Esophagus muscularis mucosa (tissue), 4 donors: ENCODE measurements at regions not wholly inside any gene's neighbourhood (a gene's known extent, or its start where the extent isn't known, plus 50 kb on each side); places are given as distances from the start of the nearest gene placed in this dataset.

Experiments
- DNase-seq: peaks from one replicate; pipeline ENCODE4 v3.0.0-alpha.2; 2017; ENCODE audit errors: extremely low spot score
- H3K27ac ChIP-seq, 4 donors: fragments of 200-600 bp; sonication (generic); replicated peaks in 1 of 4; 1 replicate in 3 of 4; 2 replicates in 1 of 4; pipeline ENCODE4 v1.5.1; 2016 to 2019; ENCODE audit warnings: mild to moderate bottlenecking in 1 of 4
- H3K27me3 ChIP-seq, 4 donors: fragments of 200-600 bp; sonication (generic); one replicate each; pipeline versions ENCODE4 v1.5.1 to v1.6.0; 2016 to 2019
- H3K36me3 ChIP-seq, 4 donors: fragments of 200-600 bp; sonication (generic); one replicate each; pipeline ENCODE4 v1.5.1; 2016 to 2019
- H3K4me1 ChIP-seq, 4 donors: fragments of 200-600 bp; sonication (generic); one replicate each; pipeline ENCODE4 v1.5.1; 2016 to 2019
- H3K4me3 ChIP-seq, 4 donors: fragments of 200-600 bp; sonication (generic); 1 replicate in 2 of 4; 2 replicates in 2 of 4; pipeline ENCODE4 v1.5.1; 2016 to 2019; ENCODE audit warnings: mild to moderate bottlenecking in 4 of 4, moderate library complexity in 1 of 4
- H3K9me3 ChIP-seq, 4 donors: fragments of 200-600 bp; sonication (generic); 1 replicate in 3 of 4; 2 replicates in 1 of 4; pipeline ENCODE4 v1.5.1; 2016 to 2019
- CTCF ChIP-seq, 3 experiments: fragments of 200-600 bp in 2 of 3; fragments of 450-650 bp in 1 of 3; sonication (generic) in 2 of 3; IDR thresholded peaks; one replicate each; pipeline ENCODE4 v1.5.1; 2017 to 2019; ENCODE audit warnings: antibody characterized with exemption in 3 of 3, mild to moderate bottlenecking in 2 of 3, moderate library complexity in 1 of 3
- EP300 ChIP-seq: sonication (generic); formaldehyde crosslinking; IDR thresholded peaks from one replicate; pipeline ENCODE4 v1.6.1; 2017; ENCODE audit warnings: antibody characterized with exemption
- POLR2A ChIP-seq: fragments of 450-650 bp; IDR thresholded peaks from one replicate; pipeline ENCODE4 v1.6.1; 2017; ENCODE audit warnings: antibody characterized with exemption, moderate library complexity, mild to moderate bottlenecking, low read depth
- POLR2AphosphoS5 ChIP-seq, 2 donors: sonication (generic); formaldehyde crosslinking; IDR thresholded peaks; one replicate each; pipeline ENCODE4 v1.6.1; 2017; ENCODE audit warnings: antibody characterized with exemption in 2 of 2
- WGBS: methylation state at CpG from one replicate; pipeline ENCODE4 v1.1.5; 2018; 5-methylcytosine and 5-hydroxymethylcytosine counted together
- intact Hi-C: fragments of 100-400 bp; cut with DNase I; formaldehyde crosslinking; loops from one replicate; pipeline ENCODE4 v1.15.1; 2023

- no peak overlapping the region for H3K27ac ChIP-seq
- 32% methylated on average over 2 of the region's 2 CpGs for WGBS
- H3K27me3 ChIP-seq = peaks cover 0 to 4% (median 0%) of the 10 kb centered on the region in 4 donors
- no peak for TF ChIP-seq EP300
- TF ChIP-seq POLR2AphosphoS5 (IDR thresholded peaks at IDR 0.05) = no peak
- TF ChIP-seq POLR2A = no peak
- no peak for TF ChIP-seq CTCF (IDR thresholded peaks at IDR 0.05)
- intact Hi-C loops = no loop called here
- DNase-seq = no peak
- no peaks in the 10 kb centered on the region for H3K36me3 ChIP-seq
- H3K9me3 ChIP-seq = no peaks in the 10 kb centered on the region
- H3K4me3 ChIP-seq = no peak overlapping the region
- H3K4me1 ChIP-seq = no peaks in the 10 kb centered on the region
Observed at GRCh38 chr11:72493426-72494108, 59.2 kb upstream of the CLPB start.

GRCh38 chr11:72491001-72491400 is 56.7 kb upstream of the CLPB start:
- no peak for DNase-seq
- Histone ChIP-seq H3K9me3 (no peaks in the 10 kb centered on the region), H3K4me3 (no peak overlapping the region), H3K27me3 (peaks cover 0 to 9% (median 0%) of the 10 kb centered on the region in 4 donors), H3K4me1 (no peaks in the 10 kb centered on the region), H3K36me3 (no peaks in the 10 kb centered on the region), H3K27ac (no peak overlapping the region)
- no peak for TF ChIP-seq CTCF (IDR thresholded peaks at IDR 0.05)
- TF ChIP-seq POLR2A = no peak
- no peak for TF ChIP-seq POLR2AphosphoS5 (IDR thresholded peaks at IDR 0.05)
- no peak for TF ChIP-seq EP300
- WGBS = 64% methylated on average over 2 of the region's 2 CpGs
- intact Hi-C loops = no loop called here
